GM12878 (cell line): ENCODE measurements at regions not wholly inside any gene's neighbourhood (a gene's known extent, or its start where the extent isn't known, plus 50 kb on each side); places are given as distances from the start of the nearest gene placed in this dataset.

ENCODE experiments used
- POLR2AphosphoS5 ChIP-seq: IDR thresholded peaks from 2 replicates; pipeline ENCODE4 v1.6.1; 2011; ENCODE audit warnings: mild to moderate bottlenecking, low read length, inconsistent platforms
- SRF ChIP-seq, 2 experiments: IDR thresholded peaks; 2 replicates each; pipeline ENCODE4 v1.6.1; 2011; ENCODE audit warnings: low read depth in 2 of 2, low read length in 2 of 2, mild to moderate bottlenecking in 1 of 2, moderate library complexity in 1 of 2
- TCF12 ChIP-seq: IDR thresholded peaks from 2 replicates; pipeline ENCODE4 v1.6.1; 2011; ENCODE audit warnings: low read depth, mild to moderate bottlenecking, low read length
- YY1 ChIP-seq: IDR thresholded peaks from 2 replicates; pipeline ENCODE4 v1.6.1; 2011; ENCODE audit warnings: low read depth, mild to moderate bottlenecking, low read length
- TF ChIP-seq, protein P1 (sequence below): fragments of 150-350 bp; IDR thresholded peaks from 2 replicates; pipeline ENCODE4 v1.6.1; 2014; ENCODE audit warnings: mild to moderate bottlenecking, low read depth, low read length
- TF ChIP-seq, protein P2 (sequence below): fragments of 450-650 bp; IDR thresholded peaks from 2 replicates; pipeline ENCODE4 v1.6.1; 2017; ENCODE audit warnings: antibody characterized with exemption, mild to moderate bottlenecking, moderate library complexity
- TF ChIP-seq, protein P3 (sequence below), 3 experiments: IDR thresholded peaks in 2 of 3; conservative IDR thresholded peaks in 1 of 3; 2 replicates each; pipeline ENCODE4 v1.5.1; 2011; ENCODE audit warnings: low read depth in 3 of 3, low read length in 3 of 3, mild to moderate bottlenecking in 3 of 3, control low read depth in 2 of 3, moderate library complexity in 2 of 3, inconsistent platforms in 1 of 3, mixed read lengths in 1 of 3; ENCODE audit not compliant: control insufficient read depth in 2 of 3, insufficient read depth in 1 of 3; ENCODE audit errors: extremely low read depth in 1 of 3

DNA sequence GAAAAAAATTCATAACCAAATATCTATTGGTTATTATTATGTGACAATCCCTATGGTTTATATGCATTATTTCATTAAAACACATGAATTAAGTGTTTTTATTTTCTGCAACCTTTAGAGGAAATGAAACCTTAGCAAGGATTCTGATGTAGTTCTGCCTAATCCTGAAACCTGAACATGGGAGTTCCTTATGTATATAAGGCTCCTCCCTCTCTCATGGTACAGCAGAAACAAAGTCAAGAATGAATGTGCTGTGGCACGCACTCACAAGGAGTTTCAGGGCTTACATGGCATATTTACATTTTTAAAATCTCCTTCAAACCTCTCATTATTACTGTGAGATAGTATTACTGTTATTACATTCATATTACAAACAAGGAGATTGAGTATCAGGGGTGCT, 426.4 kb upstream of the CITED2 start:
- TF ChIP-seq SRF (IDR thresholded peaks at IDR 0.05; ENCODE audit: low read depth in 2 of 2, low read length in 2 of 2), result no peak
- TF ChIP-seq, protein P1, sequence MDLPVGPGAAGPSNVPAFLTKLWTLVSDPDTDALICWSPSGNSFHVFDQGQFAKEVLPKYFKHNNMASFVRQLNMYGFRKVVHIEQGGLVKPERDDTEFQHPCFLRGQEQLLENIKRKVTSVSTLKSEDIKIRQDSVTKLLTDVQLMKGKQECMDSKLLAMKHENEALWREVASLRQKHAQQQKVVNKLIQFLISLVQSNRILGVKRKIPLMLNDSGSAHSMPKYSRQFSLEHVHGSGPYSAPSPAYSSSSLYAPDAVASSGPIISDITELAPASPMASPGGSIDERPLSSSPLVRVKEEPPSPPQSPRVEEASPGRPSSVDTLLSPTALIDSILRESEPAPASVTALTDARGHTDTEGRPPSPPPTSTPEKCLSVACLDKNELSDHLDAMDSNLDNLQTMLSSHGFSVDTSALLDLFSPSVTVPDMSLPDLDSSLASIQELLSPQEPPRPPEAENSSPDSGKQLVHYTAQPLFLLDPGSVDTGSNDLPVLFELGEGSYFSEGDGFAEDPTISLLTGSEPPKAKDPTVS, result no peak
- TF ChIP-seq POLR2AphosphoS5, result no peak
- TF ChIP-seq, protein P2, sequence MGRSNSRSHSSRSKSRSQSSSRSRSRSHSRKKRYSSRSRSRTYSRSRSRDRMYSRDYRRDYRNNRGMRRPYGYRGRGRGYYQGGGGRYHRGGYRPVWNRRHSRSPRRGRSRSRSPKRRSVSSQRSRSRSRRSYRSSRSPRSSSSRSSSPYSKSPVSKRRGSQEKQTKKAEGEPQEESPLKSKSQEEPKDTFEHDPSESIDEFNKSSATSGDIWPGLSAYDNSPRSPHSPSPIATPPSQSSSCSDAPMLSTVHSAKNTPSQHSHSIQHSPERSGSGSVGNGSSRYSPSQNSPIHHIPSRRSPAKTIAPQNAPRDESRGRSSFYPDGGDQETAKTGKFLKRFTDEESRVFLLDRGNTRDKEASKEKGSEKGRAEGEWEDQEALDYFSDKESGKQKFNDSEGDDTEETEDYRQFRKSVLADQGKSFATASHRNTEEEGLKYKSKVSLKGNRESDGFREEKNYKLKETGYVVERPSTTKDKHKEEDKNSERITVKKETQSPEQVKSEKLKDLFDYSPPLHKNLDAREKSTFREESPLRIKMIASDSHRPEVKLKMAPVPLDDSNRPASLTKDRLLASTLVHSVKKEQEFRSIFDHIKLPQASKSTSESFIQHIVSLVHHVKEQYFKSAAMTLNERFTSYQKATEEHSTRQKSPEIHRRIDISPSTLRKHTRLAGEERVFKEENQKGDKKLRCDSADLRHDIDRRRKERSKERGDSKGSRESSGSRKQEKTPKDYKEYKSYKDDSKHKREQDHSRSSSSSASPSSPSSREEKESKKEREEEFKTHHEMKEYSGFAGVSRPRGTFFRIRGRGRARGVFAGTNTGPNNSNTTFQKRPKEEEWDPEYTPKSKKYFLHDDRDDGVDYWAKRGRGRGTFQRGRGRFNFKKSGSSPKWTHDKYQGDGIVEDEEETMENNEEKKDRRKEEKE, result no peak
- TF ChIP-seq, protein P3, sequence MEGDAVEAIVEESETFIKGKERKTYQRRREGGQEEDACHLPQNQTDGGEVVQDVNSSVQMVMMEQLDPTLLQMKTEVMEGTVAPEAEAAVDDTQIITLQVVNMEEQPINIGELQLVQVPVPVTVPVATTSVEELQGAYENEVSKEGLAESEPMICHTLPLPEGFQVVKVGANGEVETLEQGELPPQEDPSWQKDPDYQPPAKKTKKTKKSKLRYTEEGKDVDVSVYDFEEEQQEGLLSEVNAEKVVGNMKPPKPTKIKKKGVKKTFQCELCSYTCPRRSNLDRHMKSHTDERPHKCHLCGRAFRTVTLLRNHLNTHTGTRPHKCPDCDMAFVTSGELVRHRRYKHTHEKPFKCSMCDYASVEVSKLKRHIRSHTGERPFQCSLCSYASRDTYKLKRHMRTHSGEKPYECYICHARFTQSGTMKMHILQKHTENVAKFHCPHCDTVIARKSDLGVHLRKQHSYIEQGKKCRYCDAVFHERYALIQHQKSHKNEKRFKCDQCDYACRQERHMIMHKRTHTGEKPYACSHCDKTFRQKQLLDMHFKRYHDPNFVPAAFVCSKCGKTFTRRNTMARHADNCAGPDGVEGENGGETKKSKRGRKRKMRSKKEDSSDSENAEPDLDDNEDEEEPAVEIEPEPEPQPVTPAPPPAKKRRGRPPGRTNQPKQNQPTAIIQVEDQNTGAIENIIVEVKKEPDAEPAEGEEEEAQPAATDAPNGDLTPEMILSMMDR (IDR thresholded peaks at IDR 0.05 in 2 of 3, conservative IDR thresholded peaks at IDR 0.05 in 1 of 3; ENCODE audit: control insufficient read depth in 2 of 3, extremely low read depth in 1 of 3, insufficient read depth in 1 of 3, low read depth in 3 of 3, low read length in 3 of 3), result no peak
- TF ChIP-seq YY1, result no peak
- TF ChIP-seq TCF12, result no peak
